HL-60 (cell line): ENCODE measurements at regions not wholly inside any gene's neighbourhood (a gene's known extent, or its start where the extent isn't known, plus 50 kb on each side); places are given as distances from the start of the nearest gene placed in this dataset.

Experiments used
- GABPA ChIP-seq: IDR thresholded peaks from 2 replicates; pipeline ENCODE4 v1.6.1; 2012; ENCODE audit warnings: low read depth
- POLR2AphosphoS5 ChIP-seq: IDR thresholded peaks from 2 replicates; pipeline ENCODE4 v1.6.1; 2012; ENCODE audit warnings: low read depth
- TF ChIP-seq, protein P1 (sequence below): IDR thresholded peaks from one replicate; pipeline ENCODE4 v1.5.1; 2011; ENCODE audit warnings: low read length, control low read depth, inconsistent platforms; ENCODE audit not compliant: insufficient read depth
- TF ChIP-seq, protein P2 (sequence below): IDR thresholded peaks from 2 replicates; pipeline ENCODE4 v1.6.1; 2012; ENCODE audit warnings: low read depth; ENCODE audit not compliant: insufficient replicate concordance

DNA sequence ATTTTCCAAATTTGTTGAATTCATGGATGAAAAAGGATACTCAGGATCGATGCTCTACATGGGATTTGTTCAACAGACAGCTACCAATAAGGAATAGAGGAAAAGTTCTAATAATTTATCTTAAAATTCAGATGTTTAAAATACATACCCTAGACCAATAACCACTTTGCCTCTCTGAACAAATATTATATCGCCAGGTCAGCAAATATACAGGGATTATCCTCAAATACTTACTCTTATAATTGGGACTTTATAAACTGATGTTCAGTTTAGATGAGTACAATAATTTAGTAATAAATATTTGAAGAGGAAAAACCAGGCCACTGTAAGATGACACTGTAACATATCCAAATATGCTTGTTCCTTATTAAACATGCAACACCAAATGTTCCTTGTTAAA lies 268.7 kb downstream of the DOK5 start:
- TF ChIP-seq, protein P1, sequence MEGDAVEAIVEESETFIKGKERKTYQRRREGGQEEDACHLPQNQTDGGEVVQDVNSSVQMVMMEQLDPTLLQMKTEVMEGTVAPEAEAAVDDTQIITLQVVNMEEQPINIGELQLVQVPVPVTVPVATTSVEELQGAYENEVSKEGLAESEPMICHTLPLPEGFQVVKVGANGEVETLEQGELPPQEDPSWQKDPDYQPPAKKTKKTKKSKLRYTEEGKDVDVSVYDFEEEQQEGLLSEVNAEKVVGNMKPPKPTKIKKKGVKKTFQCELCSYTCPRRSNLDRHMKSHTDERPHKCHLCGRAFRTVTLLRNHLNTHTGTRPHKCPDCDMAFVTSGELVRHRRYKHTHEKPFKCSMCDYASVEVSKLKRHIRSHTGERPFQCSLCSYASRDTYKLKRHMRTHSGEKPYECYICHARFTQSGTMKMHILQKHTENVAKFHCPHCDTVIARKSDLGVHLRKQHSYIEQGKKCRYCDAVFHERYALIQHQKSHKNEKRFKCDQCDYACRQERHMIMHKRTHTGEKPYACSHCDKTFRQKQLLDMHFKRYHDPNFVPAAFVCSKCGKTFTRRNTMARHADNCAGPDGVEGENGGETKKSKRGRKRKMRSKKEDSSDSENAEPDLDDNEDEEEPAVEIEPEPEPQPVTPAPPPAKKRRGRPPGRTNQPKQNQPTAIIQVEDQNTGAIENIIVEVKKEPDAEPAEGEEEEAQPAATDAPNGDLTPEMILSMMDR: no peak
- TF ChIP-seq POLR2AphosphoS5 (no peak), GABPA (no peak)
- TF ChIP-seq, protein P2, sequence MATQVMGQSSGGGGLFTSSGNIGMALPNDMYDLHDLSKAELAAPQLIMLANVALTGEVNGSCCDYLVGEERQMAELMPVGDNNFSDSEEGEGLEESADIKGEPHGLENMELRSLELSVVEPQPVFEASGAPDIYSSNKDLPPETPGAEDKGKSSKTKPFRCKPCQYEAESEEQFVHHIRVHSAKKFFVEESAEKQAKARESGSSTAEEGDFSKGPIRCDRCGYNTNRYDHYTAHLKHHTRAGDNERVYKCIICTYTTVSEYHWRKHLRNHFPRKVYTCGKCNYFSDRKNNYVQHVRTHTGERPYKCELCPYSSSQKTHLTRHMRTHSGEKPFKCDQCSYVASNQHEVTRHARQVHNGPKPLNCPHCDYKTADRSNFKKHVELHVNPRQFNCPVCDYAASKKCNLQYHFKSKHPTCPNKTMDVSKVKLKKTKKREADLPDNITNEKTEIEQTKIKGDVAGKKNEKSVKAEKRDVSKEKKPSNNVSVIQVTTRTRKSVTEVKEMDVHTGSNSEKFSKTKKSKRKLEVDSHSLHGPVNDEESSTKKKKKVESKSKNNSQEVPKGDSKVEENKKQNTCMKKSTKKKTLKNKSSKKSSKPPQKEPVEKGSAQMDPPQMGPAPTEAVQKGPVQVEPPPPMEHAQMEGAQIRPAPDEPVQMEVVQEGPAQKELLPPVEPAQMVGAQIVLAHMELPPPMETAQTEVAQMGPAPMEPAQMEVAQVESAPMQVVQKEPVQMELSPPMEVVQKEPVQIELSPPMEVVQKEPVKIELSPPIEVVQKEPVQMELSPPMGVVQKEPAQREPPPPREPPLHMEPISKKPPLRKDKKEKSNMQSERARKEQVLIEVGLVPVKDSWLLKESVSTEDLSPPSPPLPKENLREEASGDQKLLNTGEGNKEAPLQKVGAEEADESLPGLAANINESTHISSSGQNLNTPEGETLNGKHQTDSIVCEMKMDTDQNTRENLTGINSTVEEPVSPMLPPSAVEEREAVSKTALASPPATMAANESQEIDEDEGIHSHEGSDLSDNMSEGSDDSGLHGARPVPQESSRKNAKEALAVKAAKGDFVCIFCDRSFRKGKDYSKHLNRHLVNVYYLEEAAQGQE: no peak
